Nucleus accumbens (tissue), 56 donors: ENCODE measurements at regions not wholly inside any gene's neighbourhood (a gene's known extent, or its start where the extent isn't known, plus 50 kb on each side); places are given as distances from the start of the nearest gene placed in this dataset.
"Not testable (repeated sequence)": the region's sequence is repeated elsewhere in the genome, so short reads cannot be mapped to it uniquely, and the experiment has no call there.

ENCODE experiments used
- DNase-seq, 56 donors: peaks; one replicate each; lab custom pipeline; 2025; lab: John Stamatoyannopoulos, UW

GRCh38 chr20:55316753-55317152 is 688.6 kb downstream of the CBLN4 start:
- DNase-seq: no peak

GRCh38 chr20:55310844-55311243 is 694.5 kb downstream of the CBLN4 start:
- not testable (repeated sequence) for DNase-seq

DNA sequence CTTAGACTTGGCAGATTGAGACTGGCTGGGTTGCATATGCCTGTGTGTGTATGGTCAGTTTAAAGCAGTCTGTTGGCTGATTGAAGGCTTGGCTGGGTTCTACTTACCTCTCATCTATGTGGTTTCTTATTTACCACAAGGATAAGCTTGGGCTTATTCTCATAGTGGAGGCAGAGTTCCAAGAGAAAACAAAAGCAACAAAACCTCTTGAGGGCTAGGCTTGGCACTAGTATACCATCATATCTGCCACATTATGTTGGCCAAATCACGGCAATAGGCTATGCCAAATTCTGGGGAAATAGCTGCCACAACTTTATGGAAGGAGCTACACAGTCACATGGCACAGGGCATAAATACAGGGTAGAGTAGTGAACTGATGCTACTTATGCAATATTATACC is 714.1 kb downstream of the CBLN4 start:
- no peak for DNase-seq

GRCh38 chr20:55283889-55284288 is 721.4 kb downstream of the CBLN4 start:
- DNase-seq: no peak

- no peak for DNase-seq
These were observed 732.2 kb downstream of the CBLN4 start for GRCh38 chr20:55273149-55273548.

DNA sequence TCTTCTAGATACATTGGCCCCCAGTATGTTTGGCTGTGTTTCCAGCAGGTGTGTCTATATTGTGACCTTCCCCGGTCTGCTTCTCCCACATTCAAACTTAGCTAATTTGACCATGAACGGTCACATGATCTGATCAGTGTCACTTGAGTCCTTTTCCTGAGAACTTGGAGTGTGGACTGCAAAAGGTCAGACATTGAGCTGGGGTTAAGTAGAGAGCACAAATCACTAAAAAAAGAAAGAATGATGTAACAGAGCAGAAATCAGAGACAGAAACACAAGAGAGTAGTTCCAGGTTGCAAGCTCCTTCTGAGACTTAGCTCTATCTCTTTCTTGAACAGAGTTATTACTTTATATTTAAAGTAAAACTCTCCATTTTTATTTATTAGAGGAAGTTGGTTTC is 733.9 kb downstream of the CBLN4 start:
- no peak for DNase-seq

- no peak for DNase-seq
These were observed 735.4 kb downstream of the CBLN4 start for GRCh38 chr20:55269913-55270312.

GRCh38 chr20:55266361-55266760 is 739.0 kb downstream of the CBLN4 start:
- DNase-seq: no peak

GRCh38 chr20:55264703-55265239 is 740.5 kb downstream of the CBLN4 start:
- DNase-seq: no peak

- no peak for DNase-seq
These were observed 746.8 kb downstream of the CBLN4 start for GRCh38 chr20:55258559-55258958.

DNA sequence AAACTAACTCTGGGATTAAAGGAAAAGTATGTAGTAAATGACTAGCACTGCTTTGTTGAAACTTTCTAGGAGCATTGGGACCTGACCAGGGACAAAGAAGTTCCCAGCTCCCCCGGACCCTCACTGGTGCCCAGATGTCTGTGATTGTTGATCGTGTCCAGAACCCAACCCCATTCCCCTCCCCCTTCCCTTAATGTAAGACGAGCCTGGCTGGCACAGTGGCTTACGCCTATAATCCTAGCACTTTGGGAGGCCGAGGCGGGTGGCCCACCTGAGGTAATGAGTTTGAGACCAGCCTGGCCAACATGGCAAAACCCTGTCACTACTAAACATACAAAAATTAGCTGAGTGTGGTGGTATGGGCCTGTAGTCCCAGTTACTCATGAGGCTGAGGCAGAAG is 750.3 kb downstream of the CBLN4 start:
- DNase-seq: no peak

DNA sequence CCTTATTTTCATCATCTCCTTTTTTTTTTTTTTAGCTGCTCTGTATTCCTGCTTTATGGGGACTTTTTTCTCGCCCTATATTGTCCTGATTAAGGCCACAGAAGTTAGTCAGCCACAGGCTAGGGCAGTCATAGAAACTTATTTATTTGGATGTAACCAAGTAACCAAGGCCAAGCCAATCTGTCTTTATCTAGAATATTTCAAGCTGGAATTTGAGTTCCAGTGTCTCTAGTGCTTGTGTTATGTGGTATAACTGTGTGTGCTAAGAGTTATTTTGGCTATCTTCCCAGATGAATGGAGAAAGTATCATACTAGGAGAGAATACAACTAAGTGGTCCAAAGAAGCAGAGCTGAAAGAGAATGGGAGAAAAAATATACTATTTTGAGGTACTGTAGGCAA is 751.5 kb downstream of the CBLN4 start:
- no peak for DNase-seq

DNA sequence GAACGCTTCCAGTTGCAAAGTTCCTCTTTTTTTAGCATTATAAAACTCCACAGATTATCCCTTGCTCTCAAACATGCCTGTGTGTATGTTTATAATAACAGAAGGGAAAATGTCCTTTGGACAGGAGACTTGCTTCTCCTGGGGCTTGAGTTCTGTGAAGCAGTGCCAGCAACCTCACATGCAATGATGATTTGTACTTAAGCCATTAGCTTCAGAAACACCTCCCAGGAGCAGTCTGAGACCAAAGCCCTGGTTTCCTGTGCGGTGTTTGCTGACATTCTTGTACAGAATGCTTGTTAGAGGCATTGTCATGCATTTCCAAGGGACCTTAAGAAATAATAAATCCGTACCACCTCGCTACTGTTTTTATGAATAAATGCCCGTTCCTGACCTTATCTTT is 752.8 kb downstream of the CBLN4 start:
- no peak for DNase-seq

GRCh38 chr20:55251170-55251569 is 754.1 kb downstream of the CBLN4 start:
- no peak for DNase-seq

DNA sequence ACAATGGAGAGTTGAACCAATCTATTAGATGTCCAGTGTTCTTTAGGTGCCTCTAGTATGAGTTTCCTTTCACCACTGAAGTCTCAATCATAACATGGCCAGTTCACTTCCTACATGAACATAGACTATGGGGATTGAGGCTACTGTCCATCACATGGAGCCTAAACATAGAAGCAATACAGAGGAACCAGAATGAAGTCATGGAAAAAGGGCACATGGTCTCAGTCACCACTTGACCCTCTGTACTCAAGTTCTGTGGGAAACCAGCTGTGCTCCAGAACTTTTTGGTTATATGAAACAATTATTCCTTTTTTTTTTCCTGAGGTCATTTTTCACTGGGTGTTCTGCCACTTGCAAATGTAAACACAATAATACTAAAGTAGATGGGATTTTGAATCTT is 762.5 kb downstream of the CBLN4 start:
- no peak for DNase-seq

DNA sequence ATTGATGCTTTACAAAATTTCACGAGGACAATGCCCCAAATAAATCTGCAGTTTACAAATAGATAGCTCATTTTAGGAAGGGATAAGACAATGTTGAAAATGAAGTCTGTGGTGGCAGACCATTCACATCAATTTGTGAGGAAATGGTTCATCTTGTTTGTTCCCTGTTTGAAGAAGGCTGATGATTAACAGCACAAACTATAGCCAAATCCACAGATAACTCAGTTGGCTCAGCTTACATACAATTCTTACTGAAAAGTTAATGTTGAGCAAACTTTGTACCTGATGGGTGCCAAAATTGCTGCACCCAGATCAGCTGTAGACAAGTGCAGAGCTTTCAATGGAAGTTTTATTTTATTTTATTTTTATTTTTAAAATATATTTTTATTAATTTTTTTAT is 763.9 kb downstream of the DOK5 start:
- DNase-seq: no peak

DNA sequence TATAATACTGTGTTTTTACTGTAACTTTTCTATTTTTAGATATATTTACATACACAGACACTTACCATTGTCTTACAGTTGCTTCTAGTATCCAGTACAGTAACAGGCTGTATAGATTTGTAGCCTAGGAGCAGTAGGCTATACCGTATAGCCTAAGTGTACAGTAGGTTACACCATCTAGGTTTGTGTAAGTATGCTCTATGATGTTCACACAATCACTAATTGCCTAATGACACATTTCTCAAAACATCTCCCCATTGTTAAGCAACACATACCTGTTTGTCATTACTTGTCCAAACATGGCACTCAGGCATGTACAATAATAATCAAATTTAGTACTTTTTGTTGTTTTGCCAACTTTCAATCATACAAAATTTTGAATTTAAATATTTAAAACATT is 757.3 kb downstream of the DOK5 start:
- no peak for DNase-seq

GRCh38 chr20:55229451-55229850 is 754.1 kb downstream of the DOK5 start:
- DNase-seq: no peak

- DNase-seq: no peak
These were observed 741.3 kb downstream of the DOK5 start for GRCh38 chr20:55216525-55217242.

- DNase-seq: no peak
These were observed 738.3 kb downstream of the DOK5 start for GRCh38 chr20:55213653-55214052.

GRCh38 chr20:55211481-55211880 is 736.1 kb downstream of the DOK5 start:
- DNase-seq: no peak

- DNase-seq: no peak
These were observed 730.3 kb downstream of the DOK5 start for GRCh38 chr20:55205665-55206064.

DNA sequence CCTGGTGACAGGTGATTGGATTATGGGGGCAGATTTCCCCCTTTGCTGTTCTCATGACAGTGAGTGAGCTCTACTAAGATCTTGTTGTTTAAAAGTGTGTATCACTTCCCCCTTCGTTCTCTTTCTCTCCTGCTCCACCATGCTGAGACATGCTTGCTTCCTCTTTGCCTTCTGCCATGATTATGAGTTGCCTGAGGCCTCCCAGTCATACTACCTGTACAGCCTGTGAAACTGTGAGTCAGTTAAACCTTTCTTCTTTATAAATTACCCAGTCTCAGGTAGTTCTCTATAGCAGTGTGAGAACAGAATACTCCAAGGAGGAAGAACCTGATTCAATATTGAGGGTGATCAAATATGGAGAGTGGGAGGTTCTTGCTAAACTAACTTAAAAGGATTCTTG is 724.9 kb downstream of the DOK5 start:
- DNase-seq: no peak
